Activated CD4-positive, alpha-beta T cell treated with anti-CD3 and anti-CD28 coated beads for 4 hours (primary cell): ENCODE measurements at regions not wholly inside any gene's neighbourhood (a gene's known extent, or its start where the extent isn't known, plus 50 kb on each side); places are given as distances from the start of the nearest gene placed in this dataset.

Source experiments
- DNase-seq, 2 donors: peaks; one replicate each; pipeline ENCODE4 v3.0.0-alpha.2; 2020

DNA sequence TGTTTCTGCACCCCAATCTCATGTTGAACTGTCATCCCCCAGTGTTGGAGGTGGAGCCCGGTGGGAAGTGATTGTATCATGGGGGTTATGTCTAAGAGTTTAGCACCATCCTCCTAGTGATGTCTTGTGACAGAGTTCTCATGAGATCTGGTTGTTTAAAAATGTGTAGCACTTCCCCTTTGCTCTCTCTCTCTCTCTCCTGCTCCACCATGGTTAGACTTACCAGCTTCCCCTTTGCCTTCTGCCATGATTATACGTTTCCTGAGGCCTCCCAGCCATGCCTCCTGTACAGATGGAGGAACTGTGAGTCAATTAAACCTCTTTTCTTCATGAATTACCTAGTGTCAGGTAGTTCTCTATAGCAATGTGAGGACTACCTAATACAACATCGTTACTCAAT lies 396.9 kb upstream of the LRATD1 start:
- no peak for DNase-seq

DNA sequence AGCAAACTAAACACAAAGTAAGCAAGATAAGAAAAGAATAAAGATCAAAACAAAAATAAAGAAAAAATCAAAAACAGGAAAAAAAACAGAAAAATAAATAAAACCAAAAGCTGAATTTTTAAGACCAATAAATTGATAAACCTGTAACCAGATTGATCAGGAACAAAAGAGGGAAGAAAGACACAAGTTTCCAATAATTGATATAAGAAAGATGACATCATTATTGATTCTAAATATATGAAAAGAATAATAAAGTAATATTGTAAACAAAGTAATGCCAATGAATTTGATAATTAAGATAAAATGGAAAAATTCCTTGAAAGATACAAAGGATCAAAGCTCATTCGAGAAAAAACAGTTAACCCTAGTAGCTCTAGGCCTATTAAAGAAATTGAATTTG lies 394.6 kb upstream of the LRATD1 start:
- DNase-seq: no peak

GRCh38 chr2:14239605-14240004 lies 392.9 kb upstream of the LRATD1 start:
- DNase-seq: no peak

GRCh38 chr2:14240868-14241267 lies 391.6 kb upstream of the LRATD1 start:
- DNase-seq: no peak

GRCh38 chr2:14245901-14246300 lies 386.6 kb upstream of the LRATD1 start:
- DNase-seq: no peak

- DNase-seq: no peak
These were observed 377.2 kb upstream of the LRATD1 start for GRCh38 chr2:14255135-14255820.

DNA sequence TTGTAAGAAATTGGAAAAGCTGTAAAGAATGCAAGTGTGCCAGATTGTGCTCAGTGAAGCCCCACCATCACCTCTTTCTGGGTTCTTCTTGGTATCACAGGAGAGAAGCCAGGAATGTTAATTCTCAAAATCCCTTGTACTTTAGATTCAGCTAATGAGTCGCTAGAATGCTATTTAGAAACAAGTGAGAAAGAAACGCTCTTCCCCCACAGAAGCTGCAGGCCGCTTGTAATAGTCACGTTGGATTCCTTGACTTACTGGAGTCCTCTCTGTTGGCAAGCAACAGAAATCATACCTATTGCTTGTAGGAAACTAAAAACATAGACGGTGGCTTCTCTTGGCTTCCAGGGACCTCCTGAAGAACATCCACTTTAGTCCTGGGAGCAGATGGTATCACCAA lies 375.6 kb upstream of the LRATD1 start:
- no peak for DNase-seq

DNA sequence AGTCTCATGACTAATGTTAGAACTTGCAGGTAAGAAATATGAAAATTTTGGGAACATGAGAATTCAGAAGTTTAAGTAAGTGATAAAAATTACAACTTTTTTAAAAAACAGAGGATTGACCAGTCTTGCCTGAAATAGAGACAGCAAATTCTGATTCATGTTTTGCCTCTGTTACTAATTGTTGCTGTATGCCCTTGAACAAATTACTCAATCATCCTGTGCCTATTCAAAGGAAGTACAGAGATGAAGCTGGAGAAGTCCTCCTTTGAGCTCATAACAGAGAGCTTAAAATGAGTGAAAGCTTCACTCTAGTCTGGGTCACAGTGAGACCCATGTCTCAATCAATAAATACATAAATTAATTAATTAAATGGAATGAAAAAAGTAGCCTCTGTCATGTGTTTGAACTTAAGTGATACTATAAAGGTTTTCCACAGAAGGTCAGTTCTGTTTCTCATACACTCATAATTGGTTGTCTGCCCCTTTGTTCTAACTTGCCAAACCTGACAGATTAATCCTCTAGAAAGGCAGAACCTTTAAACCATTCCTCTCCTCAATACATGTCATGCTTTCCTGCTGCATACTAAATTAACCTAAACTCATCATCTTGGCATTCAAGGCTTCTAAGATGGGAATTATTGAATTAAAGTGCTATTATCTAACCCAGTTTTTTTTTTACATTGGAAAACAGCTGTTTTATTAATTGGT lies 374.6 kb upstream of the LRATD1 start:
- no peak for DNase-seq

GRCh38 chr2:14261771-14262170 lies 370.7 kb upstream of the LRATD1 start:
- no peak for DNase-seq

DNA sequence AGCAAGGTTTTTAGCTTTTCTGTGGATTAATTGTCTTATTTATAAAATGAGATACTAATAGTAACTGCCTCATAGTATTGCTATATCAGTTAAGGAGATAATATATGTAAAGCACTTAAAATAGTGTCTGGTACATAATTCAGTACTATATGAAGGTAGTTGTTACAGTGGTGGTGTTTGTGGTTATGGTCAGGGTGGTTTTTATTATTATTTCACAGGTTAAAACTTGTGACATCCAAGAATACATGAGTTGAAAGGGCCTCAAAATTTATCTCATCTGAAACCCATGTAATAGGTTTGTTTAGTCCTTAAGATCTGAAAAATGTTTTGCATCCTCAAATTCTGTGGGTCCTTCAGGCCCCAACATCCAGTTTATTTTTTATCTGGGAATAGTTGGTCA lies 369.5 kb upstream of the LRATD1 start:
- no peak for DNase-seq

GRCh38 chr2:14270036-14270582 lies 362.4 kb upstream of the LRATD1 start:
- DNase-seq: no peak

DNA sequence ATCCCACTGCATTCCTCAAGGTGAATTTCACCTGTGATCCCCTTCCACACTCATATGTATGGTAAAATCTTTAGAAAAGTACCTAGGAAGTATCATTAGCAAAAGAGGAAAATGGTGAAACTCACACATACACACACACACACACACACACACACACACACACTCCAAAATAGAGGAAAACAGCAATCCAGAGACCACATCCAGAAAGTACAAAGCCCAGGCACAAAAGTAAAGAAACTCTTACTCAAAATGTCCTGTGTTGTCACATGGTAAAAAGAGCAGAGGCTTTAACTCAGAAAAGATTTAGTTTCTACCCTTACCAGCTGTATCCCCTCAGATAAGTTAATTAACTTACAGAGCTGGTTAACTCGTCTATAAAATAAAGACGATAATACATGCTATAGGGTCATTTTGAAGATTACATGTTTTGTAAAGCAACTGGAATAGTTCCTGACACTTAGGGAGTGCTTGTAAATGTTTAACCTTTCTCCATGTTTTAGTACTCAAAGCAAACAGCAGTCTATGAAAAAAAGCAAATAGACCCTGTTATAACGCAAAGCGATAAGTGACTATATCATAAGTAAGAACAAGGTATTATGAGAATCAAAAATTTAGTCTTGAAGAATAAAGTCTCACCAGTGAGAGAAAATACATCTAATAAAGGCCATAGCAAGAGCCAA lies 360.0 kb upstream of the LRATD1 start:
- no peak for DNase-seq

GRCh38 chr2:14273650-14274049 lies 358.9 kb upstream of the LRATD1 start:
- no peak for DNase-seq

GRCh38 chr2:14284244-14284643 lies 348.3 kb upstream of the LRATD1 start:
- no peak for DNase-seq

- DNase-seq: no peak
These were observed 346.7 kb upstream of the LRATD1 start for GRCh38 chr2:14285812-14286211.

DNA sequence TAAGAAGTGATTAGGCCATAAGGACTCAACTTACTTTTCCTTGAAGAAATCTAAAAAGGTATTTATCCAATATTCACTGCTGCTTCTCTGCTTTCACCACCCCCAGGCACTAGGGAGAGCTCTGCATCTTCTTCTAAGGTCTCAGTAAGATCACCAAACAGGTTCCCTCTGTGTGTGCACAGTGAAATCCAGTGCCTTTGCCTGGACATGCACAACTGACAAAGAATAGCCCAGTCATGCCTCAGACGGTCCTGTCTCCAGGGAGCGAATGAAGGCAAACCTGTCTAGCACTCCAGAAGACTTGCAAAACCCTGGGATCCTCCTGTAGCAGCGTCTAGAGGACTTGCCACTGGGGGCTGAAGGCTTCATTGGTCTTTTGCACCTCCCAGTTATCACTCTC lies 344.5 kb upstream of the LRATD1 start:
- no peak for DNase-seq

GRCh38 chr2:14292964-14293363 lies 339.6 kb upstream of the LRATD1 start:
- no peak for DNase-seq

- no peak for DNase-seq
These were observed 335.2 kb upstream of the LRATD1 start for GRCh38 chr2:14297340-14297739.

GRCh38 chr2:14297906-14298305 lies 334.6 kb upstream of the LRATD1 start:
- DNase-seq: no peak

- DNase-seq: no peak
These were observed 331.2 kb upstream of the LRATD1 start for GRCh38 chr2:14301331-14301730.

DNA sequence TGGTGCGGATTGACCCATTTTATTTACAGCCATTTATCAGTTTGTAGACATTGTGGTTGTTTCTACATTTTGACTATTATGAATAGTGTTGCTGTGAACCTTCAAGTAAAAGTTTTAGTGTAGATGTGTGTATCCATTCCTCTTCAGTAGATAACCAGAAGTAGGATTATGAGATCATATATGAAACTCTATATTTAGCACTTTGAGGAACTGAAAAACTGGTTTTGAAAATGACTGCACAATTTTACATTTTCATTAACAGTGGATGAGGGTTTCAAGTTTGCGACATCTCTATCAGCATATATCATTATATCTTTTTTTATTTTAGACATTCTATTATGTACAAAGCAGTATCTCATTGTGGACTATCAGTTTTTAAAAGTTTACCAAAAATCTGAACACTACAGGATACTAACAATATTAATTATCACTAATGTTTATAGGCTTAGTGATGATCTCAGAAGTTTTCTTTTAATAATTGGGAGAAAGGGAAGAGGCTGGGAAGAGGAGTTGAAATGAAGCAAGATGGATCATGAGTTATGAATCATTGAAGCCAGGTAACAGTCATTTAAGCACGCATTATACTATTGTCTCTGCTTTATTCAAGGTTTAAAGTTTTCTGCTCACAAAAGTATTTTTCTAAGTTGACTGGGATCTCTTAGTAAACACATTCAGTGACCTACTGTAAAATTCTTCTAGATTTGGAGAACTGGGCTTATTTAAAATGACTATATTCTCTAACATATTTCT lies 329.0 kb upstream of the LRATD1 start:
- DNase-seq: no peak

DNA sequence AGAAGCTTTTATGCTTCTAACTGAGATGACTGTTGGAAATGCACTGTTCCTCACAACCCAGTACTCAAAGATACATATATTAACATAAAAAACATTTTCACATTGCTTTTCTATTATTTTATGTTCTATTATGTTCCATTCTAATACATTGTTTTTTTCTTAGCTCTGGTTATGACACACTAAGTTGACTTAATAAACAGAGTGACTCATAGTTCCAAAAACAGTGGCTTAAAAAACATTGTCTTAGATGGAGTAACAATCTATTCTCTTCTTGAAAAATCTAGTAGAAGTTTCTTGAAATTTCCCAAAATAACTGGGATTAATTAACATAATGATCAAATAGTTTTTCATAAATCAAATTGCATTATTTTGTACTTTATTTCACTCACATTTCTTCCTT lies 328.2 kb upstream of the LRATD1 start:
- DNase-seq: no peak

DNA sequence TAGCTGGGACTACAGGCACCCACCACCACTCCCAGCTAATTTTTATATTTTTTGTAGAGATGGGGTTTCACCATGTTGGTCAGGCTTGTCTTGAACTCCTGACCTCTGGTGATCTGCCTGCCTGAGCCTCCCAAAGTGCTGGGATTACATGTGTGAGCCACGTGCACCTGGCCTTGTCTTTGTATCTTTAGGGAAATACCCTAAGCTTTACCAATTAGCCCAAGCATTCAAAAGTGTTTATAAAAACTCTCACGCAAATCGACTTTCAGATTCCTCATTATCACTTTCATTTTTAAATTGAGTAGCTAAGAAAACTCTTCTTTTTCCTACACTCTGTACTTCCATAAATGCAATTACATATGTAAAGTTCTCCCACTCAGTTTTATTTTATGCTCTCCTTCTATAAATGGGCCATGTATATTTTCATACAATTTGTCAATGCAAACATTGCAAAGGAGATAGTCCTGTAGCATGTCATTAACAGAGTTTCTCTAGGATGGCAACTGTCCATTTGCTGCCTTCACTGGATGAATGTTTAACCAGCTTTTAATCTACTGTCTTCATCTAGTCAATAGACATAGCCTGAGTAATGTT lies 326.2 kb upstream of the LRATD1 start:
- no peak for DNase-seq
